Progenitor cell of endocrine pancreas (in vitro differentiated cells): ENCODE measurements at regions not wholly inside any gene's neighbourhood (a gene's known extent, or its start where the extent isn't known, plus 50 kb on each side); places are given as distances from the start of the nearest gene placed in this dataset.

ENCODE experiments used
- DNase-seq: peaks from one replicate; pipeline ENCODE4 v3.0.0; 2021; ENCODE audit warnings: low spot score; ENCODE audit not compliant: unreplicated experiment
- H3K27ac Mint-ChIP-seq: 2 replicates; pipeline ENCODE4 v1.8.0; 2021; ENCODE audit warnings: mild to moderate bottlenecking, moderate library complexity, mixed read lengths
- H3K27me3 Mint-ChIP-seq: 2 replicates; pipeline ENCODE4 v1.8.0; 2021; ENCODE audit warnings: mixed read lengths
- H3K36me3 Mint-ChIP-seq: 2 replicates; pipeline ENCODE4 v1.8.0; 2022; ENCODE audit warnings: mixed read lengths; ENCODE audit not compliant: insufficient read depth
- H3K4me1 Mint-ChIP-seq: 2 replicates; pipeline ENCODE4 v1.8.0; 2021; ENCODE audit warnings: low read depth, mixed read lengths
- H3K4me3 Mint-ChIP-seq: 2 replicates; pipeline ENCODE4 v1.8.0; 2021; ENCODE audit warnings: low read depth, mild to moderate bottlenecking, moderate library complexity, mixed read lengths
- H3K9me3 Mint-ChIP-seq: 2 replicates; pipeline ENCODE4 v1.8.0; 2021; ENCODE audit warnings: low read depth, mixed read lengths
- TF ChIP-seq, protein P1 (sequence below): fragments of 200-600 bp; sonication (generic); IDR thresholded peaks from one replicate; pipeline ENCODE4 v1.5.0; 2021; ENCODE audit warnings: antibody characterized with exemption, mild to moderate bottlenecking; ENCODE audit not compliant: unreplicated experiment

DNA sequence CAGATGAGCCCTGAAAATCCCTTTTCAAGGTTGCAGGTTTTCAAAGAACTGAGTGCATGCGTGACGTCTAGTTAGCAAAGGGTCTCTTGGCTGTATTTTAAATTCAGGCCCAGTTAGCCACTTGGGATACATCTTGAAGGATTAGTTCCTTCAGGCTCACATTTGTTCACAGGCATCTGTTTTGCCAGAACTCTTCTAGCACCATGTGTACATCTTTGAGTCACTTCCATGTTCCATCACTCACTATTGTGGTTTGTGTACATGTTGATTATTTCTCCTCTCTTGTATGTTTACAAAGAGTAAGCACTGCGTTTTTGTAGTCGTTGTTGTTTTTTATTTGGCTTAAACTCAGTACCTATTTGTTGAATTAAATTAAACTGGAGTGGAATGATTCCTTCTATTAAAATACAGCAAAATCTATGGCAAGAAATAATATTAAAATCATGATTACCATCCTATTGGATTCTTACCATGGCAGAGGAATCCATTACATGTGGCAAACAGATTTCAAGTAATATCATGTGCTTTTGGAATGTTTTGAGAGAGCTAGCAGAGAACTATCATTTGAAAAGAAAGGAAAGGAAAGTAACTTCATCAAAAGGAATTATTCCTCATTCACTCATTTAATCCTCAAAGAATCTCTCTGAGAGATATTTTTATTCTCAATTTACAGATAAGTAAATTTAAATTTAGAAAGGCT lies 438.9 kb upstream of the FAR2 start:
- no peak for DNase-seq
- H3K36me3 Mint-ChIP-seq, result no peaks in the 10 kb centered on the region
- H3K4me3 Mint-ChIP-seq, result no peak overlapping the region
- H3K4me1 Mint-ChIP-seq, result no peaks in the 10 kb centered on the region
- no peaks in the 10 kb centered on the region for H3K27me3 Mint-ChIP-seq
- TF ChIP-seq, protein P1, sequence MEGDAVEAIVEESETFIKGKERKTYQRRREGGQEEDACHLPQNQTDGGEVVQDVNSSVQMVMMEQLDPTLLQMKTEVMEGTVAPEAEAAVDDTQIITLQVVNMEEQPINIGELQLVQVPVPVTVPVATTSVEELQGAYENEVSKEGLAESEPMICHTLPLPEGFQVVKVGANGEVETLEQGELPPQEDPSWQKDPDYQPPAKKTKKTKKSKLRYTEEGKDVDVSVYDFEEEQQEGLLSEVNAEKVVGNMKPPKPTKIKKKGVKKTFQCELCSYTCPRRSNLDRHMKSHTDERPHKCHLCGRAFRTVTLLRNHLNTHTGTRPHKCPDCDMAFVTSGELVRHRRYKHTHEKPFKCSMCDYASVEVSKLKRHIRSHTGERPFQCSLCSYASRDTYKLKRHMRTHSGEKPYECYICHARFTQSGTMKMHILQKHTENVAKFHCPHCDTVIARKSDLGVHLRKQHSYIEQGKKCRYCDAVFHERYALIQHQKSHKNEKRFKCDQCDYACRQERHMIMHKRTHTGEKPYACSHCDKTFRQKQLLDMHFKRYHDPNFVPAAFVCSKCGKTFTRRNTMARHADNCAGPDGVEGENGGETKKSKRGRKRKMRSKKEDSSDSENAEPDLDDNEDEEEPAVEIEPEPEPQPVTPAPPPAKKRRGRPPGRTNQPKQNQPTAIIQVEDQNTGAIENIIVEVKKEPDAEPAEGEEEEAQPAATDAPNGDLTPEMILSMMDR, result no peak
- H3K9me3 Mint-ChIP-seq, result no peaks in the 10 kb centered on the region
- H3K27ac Mint-ChIP-seq, result no peak overlapping the region

DNA sequence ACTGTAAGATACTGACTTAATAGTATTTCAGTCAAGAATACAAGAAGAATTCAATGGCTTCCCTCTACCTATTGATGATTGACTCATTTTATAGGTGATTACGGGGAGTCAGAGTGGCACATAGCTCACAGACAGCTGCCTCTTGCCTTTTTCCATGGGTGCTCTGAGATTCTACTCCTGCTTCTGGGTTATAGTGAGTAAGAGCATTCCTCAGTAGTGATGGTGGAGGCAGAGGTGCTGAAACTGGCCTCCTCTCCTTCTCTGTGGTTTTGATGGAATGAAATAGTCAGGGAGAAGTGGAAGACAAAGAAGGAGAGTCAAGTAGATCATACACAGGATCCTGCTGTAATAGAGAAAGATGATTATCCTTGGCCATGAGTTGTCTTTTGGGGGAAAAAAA lies 438.2 kb upstream of the FAR2 start:
- TF ChIP-seq, protein P1, result no peak
- Mint-ChIP-seq H3K9me3 (no peaks in the 10 kb centered on the region), H3K4me1 (no peaks in the 10 kb centered on the region), H3K36me3 (no peaks in the 10 kb centered on the region), H3K27ac (no peak overlapping the region), H3K4me3 (no peak overlapping the region), H3K27me3 (no peaks in the 10 kb centered on the region)
- no peak for DNase-seq

DNA sequence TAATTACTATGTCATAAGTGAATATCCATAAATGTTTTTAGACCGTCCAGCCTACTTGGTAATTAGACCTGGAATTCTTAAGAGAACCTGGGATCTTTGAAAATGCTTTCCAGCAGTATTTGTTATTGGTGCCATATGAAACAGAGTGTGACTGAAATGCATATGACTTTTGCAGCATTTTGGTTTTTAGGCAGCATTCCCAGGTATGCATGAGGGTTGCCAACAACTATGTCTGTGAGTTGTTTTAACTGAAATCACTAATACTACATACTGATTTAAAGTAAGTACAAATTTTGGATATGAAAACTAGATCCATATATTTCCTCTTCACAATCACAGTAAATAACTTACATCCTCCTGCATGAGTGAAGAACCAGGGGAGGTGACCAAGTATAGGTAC lies 437.7 kb upstream of the FAR2 start:
- H3K4me3 Mint-ChIP-seq, result no peak overlapping the region
- no peaks in the 10 kb centered on the region for H3K4me1 Mint-ChIP-seq
- H3K27me3 Mint-ChIP-seq, result no peaks in the 10 kb centered on the region
- DNase-seq, result no peak
- H3K27ac Mint-ChIP-seq, result no peak overlapping the region
- H3K36me3 Mint-ChIP-seq, result no peaks in the 10 kb centered on the region
- TF ChIP-seq, protein P1, result no peak
- H3K9me3 Mint-ChIP-seq, result no peaks in the 10 kb centered on the region

DNA sequence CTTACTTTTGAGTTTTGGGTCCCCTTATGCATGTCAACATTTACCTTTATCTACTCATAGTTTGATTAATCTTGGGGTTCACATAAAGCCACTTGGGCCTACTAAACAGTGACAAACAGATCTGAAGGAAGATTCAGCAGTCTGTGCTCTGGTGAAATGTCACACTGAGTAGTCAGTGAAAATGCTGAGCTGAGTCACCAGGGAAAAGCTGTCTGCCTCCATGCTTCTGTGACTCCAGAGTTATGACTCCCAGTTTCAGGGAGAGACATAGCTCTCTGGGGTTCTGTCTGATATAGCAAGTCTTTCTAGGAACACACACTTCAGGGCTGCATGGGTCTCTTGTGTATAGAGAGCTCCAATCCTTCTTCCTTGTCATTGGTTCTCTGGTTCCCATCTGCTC lies 406.3 kb upstream of the FAR2 start:
- Mint-ChIP-seq H3K4me3 (no peak overlapping the region), H3K27me3 (no peaks in the 10 kb centered on the region), H3K27ac (no peak overlapping the region), H3K9me3 (no peaks in the 10 kb centered on the region), H3K36me3 (no peaks in the 10 kb centered on the region), H3K4me1 (no peaks in the 10 kb centered on the region)
- DNase-seq, result no peak
- TF ChIP-seq, protein P1, result no peak

DNA sequence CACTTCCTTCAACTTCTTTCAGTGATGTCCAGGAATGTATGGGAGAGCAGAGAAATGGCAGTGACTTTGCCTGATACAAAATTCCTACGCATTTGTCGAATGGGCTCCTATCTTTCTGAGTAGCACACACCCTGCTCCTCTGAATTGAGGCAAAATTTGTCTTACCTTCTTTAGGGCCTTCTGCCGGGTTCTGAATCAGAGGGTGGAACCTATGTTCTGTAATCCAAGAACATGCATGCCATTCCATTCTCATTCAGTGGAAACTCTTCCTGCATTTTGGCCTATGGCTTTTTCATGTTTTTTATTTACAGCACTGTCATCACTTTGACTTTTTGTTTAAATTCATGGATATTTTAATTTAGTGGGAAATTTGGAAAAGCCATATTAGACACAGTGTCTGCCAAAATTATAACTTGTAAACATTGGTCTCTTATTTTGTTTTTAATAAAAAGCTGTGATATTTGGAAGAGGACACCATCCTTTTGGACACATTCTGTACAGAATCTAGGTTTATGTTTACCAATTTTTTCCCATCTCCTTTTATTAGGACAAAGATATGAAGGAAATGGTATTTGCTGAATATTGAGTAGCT lies 402.2 kb upstream of the FAR2 start:
- no peaks in the 10 kb centered on the region for H3K36me3 Mint-ChIP-seq
- H3K27me3 Mint-ChIP-seq, result no peaks in the 10 kb centered on the region
- H3K4me1 Mint-ChIP-seq, result no peaks in the 10 kb centered on the region
- no peak overlapping the region for H3K27ac Mint-ChIP-seq
- TF ChIP-seq, protein P1, result no peak
- DNase-seq, result no peak
- no peaks in the 10 kb centered on the region for H3K9me3 Mint-ChIP-seq
- H3K4me3 Mint-ChIP-seq, result no peak overlapping the region
